LNCAP (cell line): ENCODE measurements at regions not wholly inside any gene's neighbourhood (a gene's known extent, or its start where the extent isn't known, plus 50 kb on each side); places are given as distances from the start of the nearest gene placed in this dataset.

Source experiments
- TF ChIP-seq, protein P1 (sequence below): fragments of 450-650 bp; IDR thresholded peaks from 2 replicates; pipeline ENCODE4 v1.5.1; 2017; ENCODE audit warnings: mild to moderate bottlenecking

DNA sequence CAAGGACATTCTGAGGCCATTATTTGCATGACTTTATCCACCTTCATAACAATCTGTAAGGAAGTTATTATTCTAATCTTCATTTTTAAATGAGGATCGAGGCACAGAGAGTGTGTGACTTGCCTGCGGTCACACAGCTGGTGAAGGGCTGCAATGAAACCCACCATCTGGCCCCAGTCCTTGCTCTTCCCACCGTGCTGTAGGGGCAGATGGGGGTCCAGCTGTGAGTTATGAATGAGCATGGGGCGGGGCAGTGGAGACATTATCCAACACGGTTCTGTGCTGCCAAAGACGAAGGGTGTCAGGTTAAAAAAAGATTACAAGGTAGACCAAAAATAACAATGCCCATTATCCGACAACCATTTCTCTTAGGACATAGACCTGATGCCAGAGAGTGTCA is 417.5 kb upstream of the MGMT start:
- TF ChIP-seq, protein P1, sequence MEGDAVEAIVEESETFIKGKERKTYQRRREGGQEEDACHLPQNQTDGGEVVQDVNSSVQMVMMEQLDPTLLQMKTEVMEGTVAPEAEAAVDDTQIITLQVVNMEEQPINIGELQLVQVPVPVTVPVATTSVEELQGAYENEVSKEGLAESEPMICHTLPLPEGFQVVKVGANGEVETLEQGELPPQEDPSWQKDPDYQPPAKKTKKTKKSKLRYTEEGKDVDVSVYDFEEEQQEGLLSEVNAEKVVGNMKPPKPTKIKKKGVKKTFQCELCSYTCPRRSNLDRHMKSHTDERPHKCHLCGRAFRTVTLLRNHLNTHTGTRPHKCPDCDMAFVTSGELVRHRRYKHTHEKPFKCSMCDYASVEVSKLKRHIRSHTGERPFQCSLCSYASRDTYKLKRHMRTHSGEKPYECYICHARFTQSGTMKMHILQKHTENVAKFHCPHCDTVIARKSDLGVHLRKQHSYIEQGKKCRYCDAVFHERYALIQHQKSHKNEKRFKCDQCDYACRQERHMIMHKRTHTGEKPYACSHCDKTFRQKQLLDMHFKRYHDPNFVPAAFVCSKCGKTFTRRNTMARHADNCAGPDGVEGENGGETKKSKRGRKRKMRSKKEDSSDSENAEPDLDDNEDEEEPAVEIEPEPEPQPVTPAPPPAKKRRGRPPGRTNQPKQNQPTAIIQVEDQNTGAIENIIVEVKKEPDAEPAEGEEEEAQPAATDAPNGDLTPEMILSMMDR: no peak

DNA sequence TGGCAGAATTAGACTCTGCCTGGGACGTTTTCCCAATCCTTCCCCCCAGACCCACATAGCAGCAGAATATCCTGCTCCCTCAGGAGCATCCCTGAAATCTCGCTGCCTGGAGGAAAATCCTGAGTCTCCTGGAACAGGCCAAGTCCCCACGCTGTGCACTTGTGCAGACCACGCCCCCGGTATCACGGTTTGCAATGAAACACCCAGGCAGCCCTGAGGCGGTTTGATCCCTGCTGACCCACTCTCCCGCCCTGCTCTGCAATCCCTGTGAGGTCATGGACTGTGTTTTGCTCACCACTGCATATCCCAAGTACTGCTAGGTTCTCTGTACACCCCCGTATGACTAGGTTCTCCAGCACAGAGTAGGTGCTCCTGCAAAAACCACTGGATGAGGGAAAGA is 411.8 kb upstream of the MGMT start:
- TF ChIP-seq, protein P1: no peak

DNA sequence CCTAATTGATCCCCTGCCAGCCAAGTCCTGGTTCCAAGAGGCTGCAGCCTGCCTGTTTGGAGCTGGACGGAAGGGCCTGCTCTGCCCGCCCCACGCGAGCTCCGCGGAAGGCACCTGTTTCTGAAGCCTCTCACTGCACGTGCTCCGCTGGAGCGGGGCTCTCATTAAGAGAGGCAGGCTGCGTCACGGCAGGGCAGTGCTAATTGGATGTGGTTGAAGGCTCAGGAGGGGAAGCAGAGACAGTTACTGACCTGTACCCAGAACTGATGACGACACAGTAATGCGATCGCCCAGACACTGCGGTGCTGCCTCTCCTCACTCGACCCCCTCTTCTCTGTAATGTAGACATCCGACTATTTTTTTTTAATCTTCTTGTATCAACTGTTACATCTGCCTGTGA is 411.1 kb upstream of the MGMT start:
- TF ChIP-seq, protein P1: no peak

DNA sequence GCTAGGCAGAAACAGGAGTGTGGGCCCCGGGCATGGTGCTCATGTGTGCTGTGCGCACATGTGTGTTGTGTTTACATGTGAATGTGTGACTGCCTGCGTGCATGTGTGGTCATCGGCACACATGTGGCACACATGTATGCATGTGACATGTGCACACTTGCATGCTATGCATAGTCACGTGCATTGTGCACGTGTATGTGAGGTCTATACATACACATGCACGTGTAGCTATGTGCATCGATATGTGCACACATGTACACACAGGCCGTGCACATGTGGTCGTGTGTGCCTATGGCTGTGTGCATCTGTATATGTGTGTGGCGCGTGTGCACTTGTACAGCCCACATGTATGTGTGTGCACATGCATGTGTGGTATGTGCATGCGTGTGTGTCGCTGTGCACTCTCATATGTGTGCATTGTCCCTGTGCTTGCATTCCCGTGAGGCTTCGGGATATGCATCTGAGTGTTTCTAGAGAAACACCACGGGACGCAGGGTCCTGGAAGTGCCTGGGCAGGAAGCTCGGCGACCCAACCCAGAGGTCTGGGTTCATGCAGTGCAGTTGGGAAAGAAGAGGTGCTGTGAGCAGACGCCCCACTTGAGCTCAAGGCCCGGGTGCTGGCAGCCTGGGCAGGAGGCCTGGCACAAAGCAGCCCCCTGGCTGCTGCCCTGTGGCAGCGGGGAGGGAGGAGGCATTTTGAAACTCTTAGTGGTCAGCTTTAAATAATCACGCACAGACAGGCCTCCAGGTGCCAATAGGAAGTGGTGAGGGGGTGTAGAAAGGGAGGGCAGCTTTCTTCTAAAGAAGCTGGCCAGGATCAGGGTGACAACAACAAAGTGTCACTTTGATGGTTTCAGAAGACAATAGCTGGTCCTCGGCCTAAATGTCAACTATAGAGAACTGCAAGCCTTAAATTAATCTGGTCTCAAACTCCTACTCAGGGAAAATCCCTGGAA is 410.0 kb upstream of the MGMT start:
- TF ChIP-seq, protein P1: no peak

DNA sequence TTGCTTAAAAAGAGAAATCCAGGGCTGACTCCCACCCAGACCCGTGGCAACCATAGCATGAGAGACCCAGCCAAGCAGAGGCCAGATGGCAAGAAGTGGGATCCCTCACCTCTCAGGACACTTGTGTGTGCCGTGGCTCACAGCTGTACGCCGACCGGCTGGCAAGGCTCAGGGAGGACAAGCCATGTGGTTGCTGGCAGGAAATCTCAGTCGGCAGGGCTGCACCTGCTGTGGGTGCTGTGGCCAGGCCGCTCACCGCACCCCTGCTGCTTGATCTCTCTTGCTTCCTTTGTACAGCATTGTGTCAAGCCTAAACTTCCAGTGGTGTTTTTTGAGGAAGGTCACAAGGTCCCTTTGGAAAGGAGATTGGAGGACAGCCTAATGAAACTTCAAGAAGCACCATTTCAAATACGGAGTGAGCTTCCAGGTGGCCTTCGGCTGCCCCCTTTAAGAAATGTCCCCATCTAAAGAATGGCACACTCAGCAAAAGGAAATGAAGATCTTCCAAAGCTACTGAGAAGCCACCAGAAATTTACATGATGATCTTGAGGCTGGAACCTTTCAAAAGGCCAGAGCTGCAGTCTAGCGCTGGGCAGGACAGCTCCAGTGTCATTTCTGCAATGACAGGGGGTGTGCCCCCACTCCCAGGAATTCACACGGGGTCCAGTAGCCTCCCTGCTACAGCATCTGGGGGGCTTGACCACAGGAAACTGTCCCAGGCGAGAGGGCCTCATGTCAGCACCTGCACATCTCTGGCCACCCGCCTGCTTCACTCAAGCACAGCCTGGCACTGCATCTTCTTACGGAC is 409.0 kb upstream of the MGMT start:
- TF ChIP-seq, protein P1: no peak

DNA sequence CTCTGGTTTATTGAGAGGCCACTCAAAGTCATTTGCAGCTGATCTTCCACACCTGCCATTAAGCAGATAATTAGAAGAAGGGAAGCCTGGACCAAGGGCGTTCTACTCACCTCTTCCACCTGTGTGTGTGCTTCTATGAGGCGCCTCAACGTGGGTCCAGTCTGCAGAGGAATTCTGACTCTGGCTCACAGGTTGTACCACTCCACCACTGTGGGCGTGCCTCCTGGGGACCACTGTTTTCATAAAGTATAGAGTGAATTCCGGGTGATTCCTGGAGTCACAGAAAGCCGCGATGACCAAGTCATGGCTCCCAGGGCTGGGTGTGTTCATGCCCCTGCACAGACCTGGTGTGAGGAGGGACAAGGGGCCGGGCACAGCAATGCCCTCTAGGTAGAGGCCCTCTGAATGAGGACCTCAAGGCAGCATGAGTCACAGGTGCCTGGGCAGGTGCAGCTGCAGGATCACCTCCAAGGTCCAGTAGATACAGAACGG is 408.3 kb upstream of the MGMT start:
- TF ChIP-seq, protein P1: no peak

DNA sequence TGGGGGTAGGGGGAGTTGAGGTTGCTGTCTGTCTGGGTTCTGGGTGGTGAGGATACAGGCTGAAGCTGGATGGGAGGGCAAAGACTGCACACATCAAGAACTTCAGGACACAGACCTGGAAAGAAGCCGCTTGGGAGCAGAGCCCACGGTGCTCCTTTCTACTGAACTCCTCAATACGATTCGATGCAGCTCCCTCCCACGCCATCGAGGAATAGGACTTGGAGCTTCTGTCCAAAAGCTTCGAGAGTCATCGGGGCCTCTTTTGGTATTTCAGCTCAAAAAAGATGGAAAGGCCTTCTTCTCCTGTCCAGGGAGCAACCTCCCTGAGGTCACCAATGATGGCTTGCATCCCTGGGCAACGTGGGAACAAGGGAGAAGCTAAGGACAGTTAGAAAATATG is 407.1 kb upstream of the MGMT start:
- TF ChIP-seq, protein P1: no peak
